HG03575 (cell line): ENCODE measurements at regions not wholly inside any gene's neighbourhood (a gene's known extent, or its start where the extent isn't known, plus 50 kb on each side); places are given as distances from the start of the nearest gene placed in this dataset.
"Not testable (repeated sequence)": the region's sequence is repeated elsewhere in the genome, so short reads cannot be mapped to it uniquely, and the experiment has no call there.

Source experiments
- ATAC-seq: cut with Tn5 transposase; IDR thresholded peaks from one replicate; pipeline ENCODE4 v1.9.1; 2021; ENCODE audit not compliant: unreplicated experiment, insufficient number of reproducible peaks, low FRiP score; ENCODE audit errors: extremely low read depth

GRCh38 chr5:9786380-9787360 lies 156.5 kb upstream of the TAS2R1 start:
- ATAC-seq, result no peak

GRCh38 chr5:9785751-9786150 lies 155.6 kb upstream of the TAS2R1 start:
- no peak for ATAC-seq

- ATAC-seq, result no peak
Measured at GRCh38 chr5:9784231-9784630, 154.1 kb upstream of the TAS2R1 start.

- ATAC-seq, result no peak
Measured at GRCh38 chr5:9782826-9783560, 152.8 kb upstream of the TAS2R1 start.

- no peak for ATAC-seq
Measured at GRCh38 chr5:9781890-9782289, 151.7 kb upstream of the TAS2R1 start.

- no peak for ATAC-seq
Measured at GRCh38 chr5:9781275-9781674, 151.1 kb upstream of the TAS2R1 start.

GRCh38 chr5:9780501-9780900 lies 150.3 kb upstream of the TAS2R1 start:
- no peak for ATAC-seq

- ATAC-seq, result no peak
Measured at GRCh38 chr5:9776525-9776924, 146.4 kb upstream of the TAS2R1 start.

GRCh38 chr5:9775339-9775738 lies 145.2 kb upstream of the TAS2R1 start:
- ATAC-seq, result no peak

- ATAC-seq, result no peak
Measured at GRCh38 chr5:9774472-9775079, 144.4 kb upstream of the TAS2R1 start.

GRCh38 chr5:9771079-9771478 lies 140.9 kb upstream of the TAS2R1 start:
- ATAC-seq, result no peak

- no peak for ATAC-seq
Measured at GRCh38 chr5:9766581-9766980, 136.4 kb upstream of the TAS2R1 start.

- ATAC-seq, result no peak
Measured at GRCh38 chr5:9765419-9766140, 135.4 kb upstream of the TAS2R1 start.

GRCh38 chr5:9761706-9762105 lies 131.6 kb upstream of the TAS2R1 start:
- no peak for ATAC-seq

GRCh38 chr5:9752670-9753069 lies 122.5 kb upstream of the TAS2R1 start:
- not testable (repeated sequence) for ATAC-seq

GRCh38 chr5:9743507-9743906 lies 113.4 kb upstream of the TAS2R1 start:
- no peak for ATAC-seq

GRCh38 chr5:9742848-9743247 lies 112.7 kb upstream of the TAS2R1 start:
- ATAC-seq, result no peak

- ATAC-seq, result no peak
Measured at GRCh38 chr5:9739135-9739534, 109.0 kb upstream of the TAS2R1 start.

- no peak for ATAC-seq
Measured at GRCh38 chr5:9737265-9737664, 107.1 kb upstream of the TAS2R1 start.
